Subcutaneous abdominal adipose tissue (tissue), 5 donors: ENCODE measurements at regions not wholly inside any gene's neighbourhood (a gene's known extent, or its start where the extent isn't known, plus 50 kb on each side); places are given as distances from the start of the nearest gene placed in this dataset.

Experiments used
- H3K27ac ChIP-seq: one replicate; pipeline ENCODE4 v1.7.0; 2013; ENCODE audit warnings: low read depth, mild to moderate bottlenecking, inconsistent platforms, low read length, moderate library complexity
- H3K27me3 ChIP-seq, 5 donors: one replicate each; pipeline ENCODE4 v1.7.0; 2013; ENCODE audit warnings: low read length in 5 of 5, inconsistent platforms in 1 of 5; ENCODE audit not compliant: control insufficient read depth in 5 of 5, insufficient read depth in 4 of 5
- H3K36me3 ChIP-seq, 5 donors: one replicate each; pipeline ENCODE4 v1.7.0; 2013; ENCODE audit warnings: low read length in 5 of 5; ENCODE audit not compliant: control insufficient read depth in 5 of 5, insufficient read depth in 5 of 5
- H3K4me1 ChIP-seq, 5 donors: one replicate each; pipeline ENCODE4 v1.7.0; 2013; ENCODE audit warnings: low read length in 5 of 5, mild to moderate bottlenecking in 3 of 5, moderate library complexity in 1 of 5; ENCODE audit not compliant: control insufficient read depth in 5 of 5, insufficient read depth in 5 of 5
- H3K4me3 ChIP-seq, 5 donors: one replicate each; pipeline ENCODE4 v1.7.0; 2013; ENCODE audit warnings: low read length in 5 of 5, low read depth in 1 of 5
- H3K9ac ChIP-seq, 5 donors: one replicate each; pipeline ENCODE4 v1.7.0; 2013; ENCODE audit warnings: low read length in 5 of 5, mild to moderate bottlenecking in 4 of 5, moderate library complexity in 3 of 5
- H3K9me3 ChIP-seq, 5 donors: one replicate each; pipeline ENCODE4 v1.7.0; 2013; ENCODE audit warnings: low read length in 5 of 5; ENCODE audit not compliant: control insufficient read depth in 5 of 5
- donor health status: healthy.
- donor health status: healthy.
- donor health status: healthy.
- donor health status: healthy.
- donor health status: healthy.

- Histone ChIP-seq H3K4me3 (no peak overlapping the region), H3K27me3 (no peaks in the 10 kb centered on the region), H3K36me3 (no peaks in the 10 kb centered on the region), H3K9ac (no peak overlapping the region), H3K4me1 (no peaks in the 10 kb centered on the region), H3K27ac (no peak overlapping the region), H3K9me3 (no peaks in the 10 kb centered on the region)
Measured at GRCh38 chr4:60241866-60242265, 958.3 kb upstream of the ADGRL3 start.

GRCh38 chr4:60249784-60250183 lies 950.3 kb upstream of the ADGRL3 start:
- Histone ChIP-seq H3K27me3 (no peaks in the 10 kb centered on the region), H3K9me3 (no peaks in the 10 kb centered on the region), H3K36me3 (no peaks in the 10 kb centered on the region), H3K27ac (no peak overlapping the region), H3K4me1 (no peaks in the 10 kb centered on the region), H3K4me3 (no peak overlapping the region), H3K9ac (no peak overlapping the region)

GRCh38 chr4:60250657-60251056 lies 949.5 kb upstream of the ADGRL3 start:
- Histone ChIP-seq H3K27me3 (no peaks in the 10 kb centered on the region), H3K4me1 (no peaks in the 10 kb centered on the region), H3K36me3 (no peaks in the 10 kb centered on the region), H3K9me3 (no peaks in the 10 kb centered on the region), H3K4me3 (no peak overlapping the region), H3K9ac (no peak overlapping the region), H3K27ac (no peak overlapping the region)

- Histone ChIP-seq H3K27me3 (no peaks in the 10 kb centered on the region), H3K9ac (no peak overlapping the region), H3K4me3 (no peak overlapping the region), H3K36me3 (no peaks in the 10 kb centered on the region), H3K27ac (no peak overlapping the region), H3K9me3 (peaks cover 0 to 4% (median 0%) of the 10 kb centered on the region in 5 donors), H3K4me1 (no peaks in the 10 kb centered on the region)
Measured at GRCh38 chr4:60259781-60260180, 940.3 kb upstream of the ADGRL3 start.

GRCh38 chr4:60266505-60266904 lies 933.6 kb upstream of the ADGRL3 start:
- no peaks in the 10 kb centered on the region for H3K27me3 ChIP-seq
- H3K27ac ChIP-seq, result no peak overlapping the region
- no peaks in the 10 kb centered on the region for H3K36me3 ChIP-seq
- H3K9me3 ChIP-seq, result peaks cover 0 to 4% (median 0%) of the 10 kb centered on the region in 5 donors
- no peaks in the 10 kb centered on the region for H3K4me1 ChIP-seq
- H3K9ac ChIP-seq, result no peak overlapping the region
- no peak overlapping the region for H3K4me3 ChIP-seq

- Histone ChIP-seq H3K27me3 (no peaks in the 10 kb centered on the region), H3K9ac (no peak overlapping the region), H3K36me3 (no peaks in the 10 kb centered on the region), H3K9me3 (no peaks in the 10 kb centered on the region), H3K27ac (no peak overlapping the region), H3K4me1 (no peaks in the 10 kb centered on the region), H3K4me3 (no peak overlapping the region)
Measured at GRCh38 chr4:60296386-60296785, 903.7 kb upstream of the ADGRL3 start.

- no peak overlapping the region for H3K4me3 ChIP-seq
- H3K36me3 ChIP-seq, result no peaks in the 10 kb centered on the region
- H3K4me1 ChIP-seq, result no peaks in the 10 kb centered on the region
- no peaks in the 10 kb centered on the region for H3K9me3 ChIP-seq
- no peak overlapping the region for H3K9ac ChIP-seq
- no peak overlapping the region for H3K27ac ChIP-seq
- no peaks in the 10 kb centered on the region for H3K27me3 ChIP-seq
Measured at GRCh38 chr4:60313611-60314178, 886.4 kb upstream of the ADGRL3 start.

GRCh38 chr4:60314416-60314815 lies 885.7 kb upstream of the ADGRL3 start:
- Histone ChIP-seq H3K9ac (no peak overlapping the region), H3K4me3 (no peak overlapping the region), H3K27ac (no peak overlapping the region), H3K9me3 (no peaks in the 10 kb centered on the region), H3K27me3 (no peaks in the 10 kb centered on the region), H3K36me3 (no peaks in the 10 kb centered on the region), H3K4me1 (no peaks in the 10 kb centered on the region)

- Histone ChIP-seq H3K9me3 (no peaks in the 10 kb centered on the region), H3K4me1 (no peaks in the 10 kb centered on the region), H3K4me3 (no peak overlapping the region), H3K9ac (no peak overlapping the region), H3K36me3 (no peaks in the 10 kb centered on the region), H3K27me3 (no peaks in the 10 kb centered on the region), H3K27ac (no peak overlapping the region)
Measured at GRCh38 chr4:60315586-60315985, 884.5 kb upstream of the ADGRL3 start.

GRCh38 chr4:60326735-60327134 lies 873.4 kb upstream of the ADGRL3 start:
- Histone ChIP-seq H3K27ac (no peak overlapping the region), H3K36me3 (no peaks in the 10 kb centered on the region), H3K4me3 (no peak overlapping the region), H3K27me3 (no peaks in the 10 kb centered on the region), H3K4me1 (no peaks in the 10 kb centered on the region), H3K9me3 (no peaks in the 10 kb centered on the region), H3K9ac (no peak overlapping the region)

GRCh38 chr4:60327651-60328050 lies 872.5 kb upstream of the ADGRL3 start:
- Histone ChIP-seq H3K4me1 (no peaks in the 10 kb centered on the region), H3K9me3 (no peaks in the 10 kb centered on the region), H3K27ac (no peak overlapping the region), H3K4me3 (no peak overlapping the region), H3K36me3 (no peaks in the 10 kb centered on the region), H3K9ac (no peak overlapping the region), H3K27me3 (no peaks in the 10 kb centered on the region)
